IMR-90 (cell line): ENCODE measurements at regions not wholly inside any gene's neighbourhood (a gene's known extent, or its start where the extent isn't known, plus 50 kb on each side); places are given as distances from the start of the nearest gene placed in this dataset.

ENCODE experiments used
- ATAC-seq: fragments of 200-7000 bp; cut with Tn5 transposase; 2 replicates; pipeline ENCODE4 v1.9.1; 2020; ENCODE audit warnings: low read depth, mild to moderate bottlenecking, moderate library complexity
- BruUV-seq: library from RNA; stranded (reverse); fragments of 400-500 nt; replicated peaks from 2 replicates; lab custom pipeline; 2021; lab: Mats Ljungman, UMichigan
- CTCF ChIA-PET: fragments of 300-600 bp; formaldehyde crosslinking; extraction: SDS; loops from one replicate; lab custom pipeline; 2021; ENCODE audit warnings: antibody characterized with exemption; lab: Yijun Ruan, JAX
- POLR2A ChIA-PET: fragments of 300-600 bp; sonication (Branson Sonifier 250); formaldehyde crosslinking; loops from one replicate; lab custom pipeline; 2022; ENCODE audit warnings: antibody characterized with exemption; ENCODE audit not compliant: unreplicated experiment; lab: Charles Lee
- DNase-seq: peaks from one replicate; pipeline ENCODE4 v3.0.0; 2013
- H2AFZ ChIP-seq: replicated peaks from 2 replicates; pipeline ENCODE3; 2013; ENCODE audit warnings: low read length, mild to moderate bottlenecking; ENCODE audit not compliant: poor library complexity
- H2AK5ac ChIP-seq: 2 replicates; pipeline ENCODE4 v1.6.1; 2013; ENCODE audit warnings: low read depth, low read length, inconsistent platforms
- H2AK9ac ChIP-seq: replicated peaks from 2 replicates; pipeline ENCODE3; 2013; ENCODE audit warnings: mild to moderate bottlenecking, low read depth, low read length, moderate library complexity; ENCODE audit not compliant: poor library complexity
- H2BK120ac ChIP-seq: 2 replicates; pipeline ENCODE4 v1.6.1; 2013; ENCODE audit warnings: low read depth, low read length, inconsistent platforms
- H2BK15ac ChIP-seq: 3 replicates; pipeline ENCODE4 v1.6.1; 2013; ENCODE audit warnings: low read depth, low read length, inconsistent platforms
- H2BK20ac ChIP-seq: 2 replicates; pipeline ENCODE4 v1.6.1; 2013; ENCODE audit warnings: low read depth, mild to moderate bottlenecking, inconsistent platforms, low read length, moderate library complexity
- H2BK5ac ChIP-seq: 2 replicates; pipeline ENCODE4 v1.6.1; 2013; ENCODE audit warnings: mild to moderate bottlenecking, low read depth, low read length, inconsistent platforms; ENCODE audit not compliant: poor library complexity, severe bottlenecking
- H3K14ac ChIP-seq: replicated peaks from 2 replicates; pipeline ENCODE4 v1.6.1; 2013; ENCODE audit warnings: low read depth, low read length, inconsistent platforms
- H3K18ac ChIP-seq: 2 replicates; pipeline ENCODE4 v1.6.1; 2013; ENCODE audit warnings: low read depth, low read length, control low read depth
- H3K23ac ChIP-seq: 2 replicates; pipeline ENCODE4 v1.6.1; 2013; ENCODE audit warnings: low read depth, low read length, inconsistent platforms
- H3K27ac ChIP-seq: 2 replicates; pipeline ENCODE4 v1.5.1; 2013; ENCODE audit warnings: mild to moderate bottlenecking, control low read depth, low read length; ENCODE audit not compliant: insufficient read depth
- H3K27me3 ChIP-seq: 2 replicates; pipeline ENCODE4 v1.6.1; 2013; ENCODE audit warnings: low read length; ENCODE audit not compliant: control insufficient read depth, insufficient read depth
- H3K36me3 ChIP-seq: 2 replicates; pipeline ENCODE4 v1.6.1; 2013; ENCODE audit warnings: low read length, mixed read lengths; ENCODE audit not compliant: control insufficient read depth, insufficient read depth
- H3K4ac ChIP-seq: 2 replicates; pipeline ENCODE4 v1.6.1; 2013; ENCODE audit warnings: low read depth, low read length, inconsistent platforms
- H3K4me1 ChIP-seq: 2 replicates; pipeline ENCODE4 v1.6.1; 2013; ENCODE audit warnings: low read length, mixed read lengths; ENCODE audit not compliant: control insufficient read depth, insufficient read depth
- H3K4me2 ChIP-seq: 2 replicates; pipeline ENCODE4 v1.6.1; 2013; ENCODE audit warnings: low read depth, mild to moderate bottlenecking, control low read depth, low read length, moderate library complexity
- H3K4me3 ChIP-seq: 2 replicates; pipeline ENCODE4 v1.5.1; 2013; ENCODE audit warnings: low read depth, mild to moderate bottlenecking, control low read depth, low read length, moderate library complexity; ENCODE audit not compliant: insufficient read depth
- H3K56ac ChIP-seq: 2 replicates; pipeline ENCODE4 v1.6.1; 2013; ENCODE audit warnings: low read length, inconsistent platforms; ENCODE audit not compliant: insufficient read depth; ENCODE audit errors: extremely low read depth
- H3K79me1 ChIP-seq, 2 experiments: 2 replicates each; pipeline ENCODE4 v1.6.1; 2013; ENCODE audit warnings: low read length in 2 of 2, inconsistent platforms in 1 of 2, low read depth in 1 of 2
- H3K9ac ChIP-seq: 2 replicates; pipeline ENCODE4 v1.6.1; 2013; ENCODE audit warnings: low read depth, low read length, control low read depth
- H3K9me1 ChIP-seq: 2 replicates; pipeline ENCODE4 v1.6.1; 2013; ENCODE audit warnings: low read length, inconsistent platforms; ENCODE audit not compliant: insufficient read depth
- H3K9me3 ChIP-seq: 2 replicates; pipeline ENCODE4 v1.6.1; 2013; ENCODE audit warnings: low read length; ENCODE audit not compliant: control insufficient read depth, insufficient read depth
- H4K20me1 ChIP-seq: 2 replicates; pipeline ENCODE4 v1.6.1; 2013; ENCODE audit warnings: low read length, inconsistent platforms; ENCODE audit not compliant: insufficient read depth
- H4K5ac ChIP-seq: 2 replicates; pipeline ENCODE4 v1.6.1; 2013; ENCODE audit warnings: mild to moderate bottlenecking, low read depth, low read length, control low read depth
- H4K8ac ChIP-seq, 2 experiments: 2 replicates each; pipeline ENCODE4 v1.6.1; 2013; ENCODE audit warnings: low read depth in 2 of 2, low read length in 2 of 2, control low read depth in 1 of 2, inconsistent platforms in 1 of 2
- H4K91ac ChIP-seq: 2 replicates; pipeline ENCODE4 v1.6.1; 2013; ENCODE audit warnings: low read depth, low read length, inconsistent platforms; ENCODE audit not compliant: insufficient read depth
- BHLHE40 ChIP-seq: fragments of 150-350 bp; IDR thresholded peaks from 2 replicates; pipeline ENCODE4 v1.6.1; 2016; ENCODE audit warnings: mild to moderate bottlenecking, low read depth, low read length
- CEBPB ChIP-seq: IDR thresholded peaks from 2 replicates; pipeline ENCODE4 v1.6.1; 2012; ENCODE audit warnings: low read depth, low read length, improper control_type of control experiment
- CHD1 ChIP-seq: IDR thresholded peaks from 2 replicates; pipeline ENCODE4 v1.6.1; 2012; ENCODE audit warnings: low read depth, low read length, improper control_type of control experiment
- CTCF ChIP-seq: conservative IDR thresholded peaks from 2 replicates; pipeline ENCODE4 v1.5.1; 2012; ENCODE audit warnings: mild to moderate bottlenecking, low read depth, low read length, improper control_type of control experiment
- FOS ChIP-seq: fragments of 150-350 bp; IDR thresholded peaks from 2 replicates; pipeline ENCODE4 v1.6.1; 2016; ENCODE audit warnings: low read depth, low read length
- MAFK ChIP-seq: IDR thresholded peaks from 2 replicates; pipeline ENCODE4 v1.6.1; 2012; ENCODE audit warnings: low read depth, low read length, improper control_type of control experiment
- MAZ ChIP-seq: IDR thresholded peaks from 2 replicates; pipeline ENCODE4 v1.6.1; 2012; ENCODE audit warnings: low read depth, mild to moderate bottlenecking, low read length, improper control_type of control experiment, moderate library complexity, borderline replicate concordance
- MXI1 ChIP-seq: IDR thresholded peaks from 2 replicates; pipeline ENCODE4 v1.6.1; 2012; ENCODE audit warnings: low read depth, mild to moderate bottlenecking, low read length, moderate library complexity, borderline replicate concordance
- NFE2L2 ChIP-seq: fragments of 150-350 bp; IDR thresholded peaks from 2 replicates; pipeline ENCODE4 v1.6.1; 2016; ENCODE audit warnings: low read depth, mild to moderate bottlenecking, low read length
- POLR2A ChIP-seq: IDR thresholded peaks from 2 replicates; pipeline ENCODE4 v1.6.1; 2012; ENCODE audit warnings: mild to moderate bottlenecking, low read depth, low read length
- RAD21 ChIP-seq: IDR thresholded peaks from 2 replicates; pipeline ENCODE4 v1.6.1; 2012; ENCODE audit warnings: low read length, improper control_type of control experiment
- RCOR1 ChIP-seq: IDR thresholded peaks from 2 replicates; pipeline ENCODE4 v1.6.1; 2012; ENCODE audit warnings: mild to moderate bottlenecking, low read length, improper control_type of control experiment; ENCODE audit not compliant: insufficient replicate concordance
- RFX5 ChIP-seq: IDR thresholded peaks from 2 replicates; pipeline ENCODE4 v1.8.0; 2012; ENCODE audit warnings: low read depth, mild to moderate bottlenecking, low read length, moderate library complexity
- SMC3 ChIP-seq: fragments of 150-350 bp; IDR thresholded peaks from 2 replicates; pipeline ENCODE4 v1.6.1; 2016; ENCODE audit warnings: low read depth, mild to moderate bottlenecking, antibody characterized with exemption, low read length, moderate library complexity
- USF2 ChIP-seq: fragments of 150-350 bp; IDR thresholded peaks from 2 replicates; pipeline ENCODE4 v1.6.1; 2017; ENCODE audit warnings: mild to moderate bottlenecking, antibody characterized with exemption, low read length, low read depth
- WGBS, 2 experiments: methylation state at CpG; one replicate each; pipeline versions ENCODE4 v1.1.5 to v1.1.7; 2013; ENCODE audit warnings: missing lambda C conversion rate in 2 of 2; ENCODE audit not compliant: insufficient read length in 1 of 2; ENCODE audit errors: extremely low coverage in 2 of 2; 5-methylcytosine and 5-hydroxymethylcytosine counted together
- dilution Hi-C: fragments of 300-500 bp; cut with HindIII; formaldehyde crosslinking; loops from one replicate; pipeline ENCODE4 v1.14.3; 2018; ENCODE audit warnings: low sequenced_read_pairs; ENCODE audit not compliant: unreplicated experiment
- in situ Hi-C: fragments of 300-500 bp; cut with MboI; formaldehyde crosslinking; loops from 3 replicates; pipeline ENCODE4 v1.14.3; 2019; ENCODE audit warnings: low sequenced_read_pairs, inconsistent platforms, mixed read lengths
- intact Hi-C: fragments of 100-400 bp; cut with micrococcal nuclease; formaldehyde crosslinking; loops from 2 replicates; pipeline ENCODE4 v1.10.0; 2022
- TF ChIP-seq, protein P1 (sequence below): fragments of 150-350 bp; IDR thresholded peaks from 2 replicates; pipeline ENCODE4 v1.6.1; 2016; ENCODE audit warnings: low read depth, mild to moderate bottlenecking, low read length, moderate library complexity, borderline replicate concordance

GRCh38 chr5:74293182-74293581 lies 347.3 kb downstream of the ENC1 start:
- in situ Hi-C loops (no loop called here), intact Hi-C loops (no loop called here), dilution Hi-C loops (no loop called here)
- 60% methylated on average over 1 of the region's 5 CpGs; no CpG with 5 or more reads in 1 of the 2 experiments for WGBS, 2 experiments
- H2AK9ac ChIP-seq: no peak overlapping the region
- TF ChIP-seq, protein P1, sequence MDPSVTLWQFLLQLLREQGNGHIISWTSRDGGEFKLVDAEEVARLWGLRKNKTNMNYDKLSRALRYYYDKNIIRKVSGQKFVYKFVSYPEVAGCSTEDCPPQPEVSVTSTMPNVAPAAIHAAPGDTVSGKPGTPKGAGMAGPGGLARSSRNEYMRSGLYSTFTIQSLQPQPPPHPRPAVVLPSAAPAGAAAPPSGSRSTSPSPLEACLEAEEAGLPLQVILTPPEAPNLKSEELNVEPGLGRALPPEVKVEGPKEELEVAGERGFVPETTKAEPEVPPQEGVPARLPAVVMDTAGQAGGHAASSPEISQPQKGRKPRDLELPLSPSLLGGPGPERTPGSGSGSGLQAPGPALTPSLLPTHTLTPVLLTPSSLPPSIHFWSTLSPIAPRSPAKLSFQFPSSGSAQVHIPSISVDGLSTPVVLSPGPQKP: no peak
- TF ChIP-seq SMC3 (no peak), MAFK (no peak), CEBPB (no peak), BHLHE40 (no peak), RAD21 (no peak), USF2 (no peak), CTCF (no peak), NFE2L2 (no peak), RCOR1 (no peak), MXI1 (no peak), FOS (no peak), POLR2A (no peak), RFX5 (no peak), CHD1 (no peak), MAZ (no peak)
- no peak overlapping the region for H2BK120ac ChIP-seq
- no peaks in the 10 kb centered on the region for H3K36me3 ChIP-seq
- H3K4ac ChIP-seq: no peak overlapping the region
- no peak overlapping the region for H3K56ac ChIP-seq
- BruUV-seq: no TSS peak
- no peak overlapping the region for H4K5ac ChIP-seq
- H4K91ac ChIP-seq: no peak overlapping the region
- no peak overlapping the region for H3K14ac ChIP-seq
- DNase-seq (no peak), ATAC-seq (no peak)
- H3K23ac ChIP-seq: no peak overlapping the region
- no peak overlapping the region for H3K9ac ChIP-seq
- no peak overlapping the region for H3K27ac ChIP-seq
- no peaks in the 10 kb centered on the region for H4K20me1 ChIP-seq
- no peak overlapping the region for H3K4me3 ChIP-seq
- H3K79me1 ChIP-seq: no peaks in the 10 kb centered on the region
- no peak overlapping the region; the same call in 1 of the 2 replicates for H2AK5ac ChIP-seq
- CTCF ChIA-PET: no interaction called here
- H2BK15ac ChIP-seq: no peak overlapping the region
- no peak overlapping the region for H3K4me2 ChIP-seq
- no peak overlapping the region for H2BK20ac ChIP-seq
- no peak overlapping the region for H3K18ac ChIP-seq
- H4K8ac ChIP-seq: no peak overlapping the region
- peaks cover 1% of the 10 kb centered on the region; the same call in 1 of the 2 replicates for H3K4me1 ChIP-seq
- no peak overlapping the region for H2BK5ac ChIP-seq
- no peaks in the 10 kb centered on the region for H3K9me1 ChIP-seq
- peaks cover 11% of the 10 kb centered on the region for H3K27me3 ChIP-seq
- no peak overlapping the region for H2AFZ ChIP-seq
- POLR2A ChIA-PET: no interaction called here
- no peaks in the 10 kb centered on the region for H3K9me3 ChIP-seq
